HPDE6-E6E7 (cell line): ENCODE measurements at regions not wholly inside any gene's neighbourhood (a gene's known extent, or its start where the extent isn't known, plus 50 kb on each side); places are given as distances from the start of the nearest gene placed in this dataset.

ENCODE experiments used
- DNase-seq: peaks from one replicate; pipeline ENCODE4 v3.0.0; 2011; ENCODE audit warnings: missing footprints; ENCODE audit errors: extremely low spot score

DNA sequence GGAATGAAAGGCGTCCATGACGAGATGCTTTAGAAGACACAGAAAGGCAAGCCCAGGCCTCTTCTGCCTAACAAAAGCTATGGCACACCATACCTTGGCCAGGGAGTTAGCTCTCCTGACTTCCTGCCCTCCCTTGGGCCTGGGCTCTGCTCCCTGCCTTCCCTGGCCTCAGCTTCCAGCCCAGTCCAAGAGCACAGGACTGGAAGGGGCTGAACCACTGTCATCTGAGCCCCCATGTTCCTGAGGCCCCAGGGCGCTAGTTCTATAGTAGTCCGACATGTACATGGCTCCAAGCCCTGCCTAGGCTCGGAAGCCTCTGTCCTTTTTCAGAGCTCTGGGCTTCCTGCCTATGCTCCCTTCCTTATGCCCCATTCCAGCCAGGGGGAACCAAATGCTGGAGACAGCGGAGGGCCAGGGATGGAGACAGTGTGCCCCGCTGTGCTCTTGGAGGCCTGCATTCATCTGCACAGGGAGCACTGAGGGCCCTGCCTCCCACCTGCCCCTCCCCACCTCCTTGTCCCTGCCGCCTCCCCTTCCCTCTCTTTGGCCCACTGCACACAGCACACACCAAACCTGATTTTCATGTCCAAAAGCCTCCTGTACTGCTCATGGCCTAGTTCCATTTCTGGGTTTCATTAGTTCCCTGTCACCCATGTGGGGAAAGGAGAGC lies 240.1 kb downstream of the RHOU start:
- DNase-seq = no peak

DNA sequence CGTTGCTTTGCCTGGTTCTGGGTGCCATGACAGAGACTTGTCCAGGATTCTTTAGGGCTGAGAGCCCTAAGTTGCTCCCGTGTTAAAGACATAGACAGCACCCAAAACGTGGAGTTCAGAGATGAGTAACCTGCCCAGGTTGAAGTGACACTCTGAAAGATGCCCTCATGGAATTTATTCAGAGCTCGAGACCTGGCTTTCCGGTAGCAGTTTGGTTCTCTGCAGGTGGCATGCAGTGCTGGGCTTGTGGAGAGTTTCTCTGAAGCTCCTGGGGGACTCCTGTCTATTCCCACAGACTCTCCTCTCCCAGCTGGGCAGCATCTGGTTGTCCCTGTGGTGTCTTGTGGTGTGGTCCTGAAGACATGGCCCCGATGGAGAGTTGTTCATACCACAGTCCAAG lies 241.0 kb downstream of the RHOU start:
- no peak for DNase-seq

DNA sequence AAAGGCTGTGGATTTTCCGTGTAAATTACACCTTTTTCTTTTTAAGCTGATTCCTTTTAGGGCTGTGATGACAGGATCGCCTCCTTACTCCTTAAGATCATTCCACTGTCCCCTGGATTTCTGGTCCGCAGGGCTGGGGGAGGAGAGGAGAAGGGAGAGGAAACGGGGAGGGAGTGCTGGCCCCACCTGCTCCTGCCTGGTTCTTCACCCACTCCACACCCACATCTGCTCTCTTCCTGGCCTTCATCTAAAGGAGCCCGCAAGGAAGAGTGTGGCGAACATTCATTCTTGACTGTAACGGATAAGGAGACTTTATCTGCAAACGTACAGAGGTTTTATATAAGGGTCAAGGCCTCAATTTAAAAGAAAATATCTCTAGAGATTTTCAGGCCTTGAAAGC lies 242.0 kb downstream of the RHOU start:
- DNase-seq = no peak

DNA sequence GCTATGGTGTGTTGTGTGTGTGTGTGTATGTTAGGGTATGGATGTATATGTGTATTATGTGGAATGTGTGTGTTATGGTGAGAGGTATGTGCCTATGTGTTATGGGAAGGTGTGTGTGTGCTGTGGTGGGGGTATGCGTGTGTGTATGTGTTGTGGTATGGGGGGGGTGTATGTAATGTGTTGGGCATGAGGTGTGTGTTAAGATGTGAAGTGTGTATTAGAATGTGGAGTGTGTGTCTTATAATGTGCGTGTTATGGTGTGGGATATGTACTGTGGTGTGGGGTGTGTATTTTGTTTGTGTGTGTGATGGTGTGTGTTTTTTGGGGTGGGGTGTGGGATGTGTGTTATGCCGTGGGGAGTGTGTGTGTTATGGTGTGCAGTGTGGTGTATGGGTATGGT lies 242.5 kb downstream of the RHOU start:
- no peak for DNase-seq

DNA sequence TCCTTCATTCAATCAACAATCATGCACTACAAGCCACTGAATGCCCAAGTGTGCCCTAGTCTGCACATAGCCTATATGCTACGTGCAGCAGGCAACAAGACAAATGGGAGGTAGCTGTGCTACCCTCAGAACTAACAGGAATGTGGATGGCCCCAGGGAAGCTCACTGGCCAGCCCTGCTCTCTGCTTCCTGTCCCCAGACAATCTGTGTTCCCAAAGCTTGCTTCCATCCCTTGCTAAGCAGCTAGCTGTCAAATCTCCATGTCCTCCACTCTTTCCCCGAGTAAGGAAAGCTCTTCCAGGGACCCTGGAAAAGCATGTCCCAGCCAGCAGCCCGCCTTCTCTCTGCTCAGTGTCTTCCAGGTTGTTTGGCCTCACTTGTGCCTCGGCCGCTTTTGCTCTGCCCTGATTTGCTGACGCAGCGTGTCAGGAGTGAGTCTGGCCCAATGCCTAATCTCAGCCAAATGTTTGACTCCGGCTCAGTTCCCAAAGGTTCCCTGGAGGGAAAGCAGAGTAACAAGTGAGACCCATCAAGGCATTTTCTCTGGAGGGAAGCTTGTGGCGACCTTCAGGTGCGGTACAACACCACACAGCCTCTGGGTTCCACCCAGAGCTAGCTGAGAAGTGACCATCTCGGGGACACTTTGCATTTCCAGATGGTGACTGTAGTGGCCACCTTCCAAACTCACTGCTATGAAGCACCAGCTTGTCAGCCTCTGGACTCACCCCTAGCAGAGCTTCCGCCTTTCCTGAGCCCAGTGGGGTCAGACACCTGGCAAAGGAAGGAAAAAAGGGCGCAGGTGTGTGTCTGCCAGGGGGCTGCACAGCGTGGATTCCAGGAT lies 243.4 kb downstream of the RHOU start:
- no peak for DNase-seq

DNA sequence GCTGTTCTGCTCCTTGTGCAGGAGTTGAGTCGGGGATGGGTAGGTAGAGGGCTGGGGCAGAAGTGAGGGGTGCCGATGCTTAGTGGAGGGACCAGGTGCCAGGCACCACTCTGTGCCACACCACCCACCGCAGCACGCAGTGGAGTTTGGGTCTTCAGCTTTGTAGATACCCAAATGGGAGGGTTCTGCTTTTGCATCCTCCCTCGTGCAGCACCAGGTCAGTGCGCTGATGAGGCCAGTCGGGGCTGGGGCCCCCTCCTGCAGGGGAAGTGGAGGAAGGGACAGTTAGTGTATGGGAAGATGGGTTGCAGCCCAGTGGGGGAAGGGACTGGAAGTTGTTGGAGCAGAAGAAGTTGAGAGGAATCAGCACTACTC lies 244.0 kb downstream of the RHOU start:
- no peak for DNase-seq

DNA sequence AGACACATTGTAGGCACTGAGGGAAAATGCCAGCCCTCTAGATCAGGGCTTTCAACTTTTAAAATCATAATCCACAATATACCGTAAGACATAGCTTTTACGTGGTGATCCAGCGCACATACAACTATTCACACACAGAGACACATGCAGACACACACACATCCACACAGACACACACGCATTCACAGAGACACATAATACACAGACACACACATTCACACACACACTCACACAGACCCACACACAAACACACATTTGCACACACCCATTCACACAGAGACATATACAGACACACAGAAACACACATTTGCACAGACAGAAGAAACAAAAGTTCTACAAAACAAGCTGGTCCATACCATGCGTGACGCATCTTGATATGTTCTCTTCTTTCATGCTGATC lies 244.5 kb downstream of the RHOU start:
- no peak for DNase-seq

DNA sequence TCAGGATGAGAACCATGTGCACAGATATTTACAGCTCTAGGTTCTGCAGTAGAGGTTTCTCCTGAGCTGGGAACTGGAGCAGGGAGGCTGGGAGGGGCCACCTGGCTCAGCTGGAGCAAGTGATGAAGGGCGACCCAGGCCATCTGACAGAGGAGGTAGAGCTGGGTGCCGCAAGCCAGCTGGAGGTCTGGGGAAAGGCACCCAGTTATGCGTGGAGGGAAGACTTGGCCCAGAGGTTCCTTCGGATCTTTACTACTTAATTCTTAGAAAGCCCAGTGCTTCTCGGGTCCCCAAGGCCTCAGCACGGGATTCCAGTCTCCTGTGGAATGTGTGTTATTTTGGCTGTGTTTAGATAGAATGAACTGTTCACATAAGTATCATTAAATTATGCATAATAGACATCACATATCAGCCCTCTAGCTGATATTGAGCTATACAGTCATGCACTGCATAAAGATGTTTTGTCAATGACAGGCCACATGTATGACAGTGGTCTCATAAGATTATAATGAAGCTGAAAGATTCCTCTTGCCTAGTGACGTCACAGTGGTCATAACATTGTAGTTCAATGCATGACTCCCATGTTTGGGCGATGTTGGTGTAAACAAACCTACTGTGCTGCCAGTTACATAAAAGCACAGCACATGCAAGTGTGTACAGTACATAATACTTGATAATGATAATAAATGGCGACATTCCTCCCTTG lies 245.1 kb downstream of the RHOU start:
- DNase-seq = no peak

DNA sequence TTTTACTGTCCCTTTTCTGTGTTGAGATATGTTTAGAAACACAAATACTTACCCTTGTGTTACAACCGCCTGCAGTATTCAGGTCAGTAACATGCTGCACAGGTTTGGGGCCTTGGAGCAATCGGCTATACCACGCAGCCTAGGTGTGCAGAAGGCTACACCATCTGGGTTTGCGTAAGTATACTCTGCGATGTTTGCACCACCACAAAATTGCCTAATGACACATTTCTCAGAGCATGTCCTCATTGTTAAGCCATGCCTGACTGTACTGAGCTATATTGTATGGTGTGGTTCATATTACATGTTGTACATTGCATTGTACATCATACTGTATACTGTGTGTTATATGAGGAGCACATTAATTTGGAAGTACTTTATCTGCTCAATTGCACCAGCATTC lies 247.4 kb downstream of the RHOU start:
- no peak for DNase-seq

DNA sequence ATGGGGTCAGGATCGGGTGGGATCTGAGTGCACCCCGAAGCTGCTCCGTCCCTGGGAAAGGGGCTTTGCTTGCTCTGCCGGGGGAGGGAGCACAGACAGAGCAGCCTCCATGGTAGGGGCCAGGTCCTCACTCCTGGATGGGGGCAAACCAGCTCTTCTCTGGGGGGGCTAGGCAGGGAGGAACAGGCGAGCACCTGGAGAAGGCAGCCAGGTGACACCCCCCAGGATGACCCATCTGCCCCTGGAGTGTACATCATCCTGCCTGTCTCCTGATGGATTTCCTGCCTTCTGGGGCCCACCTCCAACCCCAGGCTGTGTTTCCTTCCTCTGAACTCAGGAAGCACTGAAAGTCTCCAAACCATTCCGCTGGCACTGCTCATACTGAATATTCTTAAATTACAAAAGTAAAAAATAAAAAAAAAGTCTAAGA lies 248.0 kb downstream of the RHOU start:
- DNase-seq = no peak

DNA sequence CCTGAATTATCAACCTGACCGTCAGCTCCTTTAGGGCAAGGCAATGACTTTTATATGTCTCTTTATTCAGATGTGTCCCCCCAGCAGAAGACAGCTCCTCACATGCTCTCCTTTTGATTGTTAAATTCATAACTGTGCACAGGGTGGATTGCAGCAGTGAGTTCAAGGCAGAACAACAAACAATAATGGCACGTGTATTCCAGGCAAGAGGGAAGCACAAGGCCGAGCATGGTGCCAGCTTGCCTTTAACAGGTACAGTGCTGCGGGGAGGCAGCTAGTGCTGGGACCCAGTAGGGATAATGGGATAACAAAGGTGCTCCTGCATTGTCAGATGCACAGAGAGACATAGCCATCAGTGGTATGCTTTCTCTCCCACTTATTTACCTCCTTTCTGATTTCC lies 248.4 kb downstream of the RHOU start:
- no peak for DNase-seq

DNA sequence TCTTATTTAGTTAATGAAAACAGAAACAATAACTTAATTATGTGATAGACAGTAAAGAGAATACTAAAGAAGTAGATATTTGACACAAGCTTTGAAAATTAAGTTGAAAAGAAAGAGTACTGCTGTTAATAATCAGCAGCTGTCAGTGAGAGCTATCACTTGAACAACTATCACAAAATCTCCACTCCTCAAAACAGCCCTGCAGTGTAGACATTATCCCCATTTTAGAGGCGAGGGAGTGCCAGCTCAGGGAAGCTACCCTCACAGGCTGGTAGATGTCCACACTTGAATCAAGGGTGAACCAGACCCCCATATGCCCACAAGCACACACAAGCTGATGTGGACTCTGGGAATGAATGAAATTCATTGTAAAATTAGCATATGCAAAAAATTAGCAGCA lies 248.8 kb downstream of the RHOU start:
- DNase-seq = no peak

DNA sequence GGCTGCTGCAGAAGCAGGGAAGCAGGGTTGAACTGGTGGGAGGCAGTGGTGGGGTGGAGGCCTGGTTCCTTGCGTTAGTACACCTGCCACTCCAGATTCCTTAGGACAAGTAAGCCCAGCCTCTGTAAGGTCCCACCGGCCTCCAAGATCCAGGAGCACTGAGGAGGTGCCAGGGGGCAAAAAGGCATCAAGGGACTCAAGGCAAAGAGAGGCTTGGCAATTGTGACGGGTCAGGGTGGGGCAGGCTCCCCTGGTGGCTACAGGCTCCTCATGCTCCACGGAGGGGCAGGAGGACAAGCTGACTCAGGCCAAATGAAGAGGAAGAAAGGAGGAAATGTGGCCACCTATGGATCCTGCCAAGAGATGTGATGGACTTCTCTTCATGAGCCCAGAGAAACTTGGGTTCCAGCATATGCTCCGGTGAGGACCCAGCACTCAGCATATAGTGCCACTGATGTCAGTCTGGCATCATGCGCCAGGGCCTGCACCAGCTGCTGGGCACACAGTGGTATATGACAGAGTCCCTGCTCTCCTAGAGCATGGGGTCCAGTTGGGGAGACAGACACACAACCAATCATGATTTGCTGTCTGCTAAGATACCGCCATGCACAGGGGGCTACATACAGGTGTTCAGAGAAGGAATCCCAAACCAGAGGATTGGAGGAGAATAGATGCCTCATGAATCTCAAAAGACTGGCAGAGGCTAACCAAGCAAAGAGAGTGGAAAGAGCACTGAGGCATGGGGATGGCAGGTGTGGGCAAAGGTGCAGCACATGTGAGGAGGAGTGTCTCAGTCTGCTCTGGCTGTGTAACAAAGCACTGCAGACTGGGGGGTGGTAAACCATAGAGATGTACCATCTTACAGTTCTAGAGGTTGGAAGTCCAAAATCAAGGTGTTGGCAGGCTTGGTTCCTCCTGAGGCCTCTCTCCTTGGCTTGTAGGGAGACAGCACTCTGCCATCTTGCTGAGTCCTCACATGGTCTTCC lies 249.7 kb downstream of the RHOU start:
- no peak for DNase-seq

DNA sequence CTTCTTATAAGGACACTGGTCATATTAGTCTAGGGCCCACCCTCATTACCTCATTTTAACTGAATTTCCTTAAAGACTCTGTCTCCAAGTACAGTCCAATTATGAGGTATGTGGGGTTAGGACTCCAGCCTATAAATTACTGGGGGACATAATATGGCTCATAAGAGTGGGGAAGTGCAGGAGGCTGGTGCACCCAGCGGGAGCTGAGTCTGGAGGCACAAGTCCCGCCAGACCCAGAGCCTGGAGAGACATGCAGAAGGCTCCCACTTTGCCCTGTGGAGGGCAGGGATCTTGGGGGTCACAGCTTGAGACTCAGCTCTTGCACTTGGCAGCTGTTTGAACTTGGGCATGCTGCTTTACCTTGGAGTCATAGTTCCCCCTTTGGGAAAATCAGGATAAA lies 250.4 kb downstream of the RHOU start:
- DNase-seq = no peak

DNA sequence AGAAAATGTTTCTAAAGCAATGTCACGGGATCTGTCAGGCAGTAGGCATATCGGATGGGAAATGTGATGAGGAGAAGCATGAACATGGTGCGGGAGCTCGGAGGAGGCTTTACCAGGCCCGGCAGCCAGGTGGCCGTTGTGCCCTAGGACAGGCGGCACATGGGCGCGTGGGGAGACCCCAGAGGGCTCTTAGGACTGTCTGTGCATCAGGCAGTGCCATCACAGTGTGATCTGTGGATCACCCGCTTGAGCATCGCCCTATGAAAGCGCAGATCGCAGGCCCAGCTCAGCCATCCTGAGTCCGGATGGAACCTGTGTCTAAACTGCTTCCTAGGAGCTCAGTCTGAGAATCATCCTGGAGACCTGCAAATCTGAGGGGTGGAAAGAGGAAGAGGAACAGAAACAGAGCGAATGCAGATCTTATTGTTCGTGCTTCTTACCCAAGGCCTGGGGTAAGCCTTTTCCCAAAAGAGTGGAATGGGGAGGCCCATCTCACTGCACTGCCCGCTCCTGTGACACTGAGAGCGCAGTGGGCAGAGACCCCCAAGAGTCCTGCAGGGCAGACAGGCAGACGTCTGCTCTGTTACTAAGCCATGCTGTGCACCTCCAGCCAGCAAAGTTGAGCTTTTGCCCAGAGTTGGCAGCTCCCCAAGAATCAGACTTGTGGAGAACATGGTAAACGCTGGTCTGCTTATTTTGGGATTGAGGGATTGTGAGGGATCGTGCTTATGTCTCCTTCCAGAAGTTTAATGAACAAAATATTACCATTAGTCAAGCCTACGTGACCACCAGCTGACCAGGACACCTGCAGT lies 251.0 kb downstream of the RHOU start:
- no peak for DNase-seq

DNA sequence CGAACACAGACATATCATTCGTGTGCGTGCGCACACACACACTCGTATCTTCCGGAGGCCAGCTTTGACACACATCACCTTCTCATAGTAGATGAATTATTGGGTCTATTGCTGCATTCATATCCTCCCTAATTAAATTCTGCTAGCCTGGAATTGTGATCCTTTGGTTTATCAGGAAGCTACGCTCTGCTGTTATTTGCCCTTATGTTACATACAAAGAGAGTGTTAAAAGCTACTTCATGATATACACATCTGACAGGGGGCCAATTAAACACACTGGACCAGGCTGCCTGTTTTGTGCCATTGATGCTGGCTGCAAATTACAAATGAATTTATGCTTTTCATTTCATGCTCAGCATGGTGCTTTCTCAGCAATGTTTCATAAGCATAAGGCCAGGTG lies 252.0 kb downstream of the RHOU start:
- DNase-seq = no peak

DNA sequence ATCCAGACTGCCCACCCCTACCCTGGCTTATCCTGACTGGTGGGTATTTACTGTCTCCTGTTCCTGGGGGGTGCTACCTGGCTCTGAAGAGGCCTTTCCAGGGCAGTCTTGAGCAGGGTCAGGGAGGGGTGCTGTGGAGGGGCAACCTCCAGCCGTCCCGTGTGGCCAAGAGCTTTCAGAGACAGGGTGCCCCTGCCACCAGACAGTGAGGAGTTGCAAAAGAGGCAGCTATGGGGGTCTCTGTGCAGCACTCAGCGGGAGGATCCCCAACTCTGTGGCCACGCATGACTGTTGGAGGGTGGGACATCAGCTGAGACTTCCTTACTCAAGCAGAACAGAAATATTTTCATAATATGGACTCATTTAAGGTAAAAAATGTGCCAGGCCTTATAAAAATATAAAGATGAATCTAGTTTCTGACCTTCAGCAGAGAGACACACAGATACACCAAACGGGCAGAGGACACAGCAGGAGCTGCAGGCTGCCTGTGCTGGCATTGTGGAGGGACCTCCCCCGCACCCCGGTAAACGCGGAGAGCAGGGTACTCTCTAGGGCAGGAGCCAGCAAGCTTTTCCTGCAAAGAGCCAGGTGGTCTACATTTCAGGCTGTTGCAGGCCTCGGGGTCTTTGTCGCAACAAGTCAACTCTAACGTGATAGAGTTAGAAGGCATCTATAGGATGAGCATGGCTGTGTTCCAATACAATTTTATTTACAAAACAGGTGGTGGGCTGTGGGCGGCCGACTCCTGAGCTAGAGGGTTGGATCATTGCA lies 252.6 kb downstream of the RHOU start:
- no peak for DNase-seq

DNA sequence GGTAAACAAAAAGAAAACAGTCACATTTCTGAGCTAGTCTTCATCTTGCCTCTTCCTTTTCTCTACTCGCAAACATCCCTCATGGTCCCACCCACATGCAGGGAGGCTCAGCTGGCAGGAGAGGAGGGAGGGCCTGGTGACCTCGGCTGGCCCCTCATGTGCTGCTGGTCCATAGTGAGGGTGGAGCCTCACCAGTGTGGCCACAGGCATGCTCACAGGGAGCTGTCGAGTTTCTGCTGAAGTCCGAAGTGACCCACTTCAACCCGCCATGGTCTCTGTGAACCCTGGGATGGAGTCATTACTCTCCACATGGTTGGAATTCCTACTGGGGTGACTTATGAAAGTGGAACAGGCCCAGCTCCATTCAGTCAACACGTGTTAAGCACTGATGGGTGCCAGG lies 253.4 kb downstream of the RHOU start:
- DNase-seq = no peak

DNA sequence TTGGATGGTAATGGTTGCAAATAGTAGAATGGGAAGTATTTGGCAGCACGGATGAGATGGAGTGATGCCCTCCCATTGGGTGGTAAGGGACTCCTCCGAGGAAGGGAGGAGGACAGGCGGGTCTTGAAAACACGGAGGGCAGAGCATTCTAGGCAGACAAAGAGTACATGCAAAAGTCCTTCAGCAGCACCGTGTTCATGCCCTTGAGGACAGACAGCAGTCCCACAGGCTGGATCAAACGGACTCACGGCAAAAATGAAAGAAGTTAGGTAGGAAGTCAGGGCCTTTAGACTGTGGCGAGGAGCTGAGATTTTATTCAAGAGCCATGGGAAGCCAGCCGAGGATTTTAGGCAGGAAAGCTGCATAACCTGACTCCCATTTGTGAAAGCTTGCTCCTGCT lies 253.9 kb downstream of the RHOU start:
- DNase-seq = no peak

DNA sequence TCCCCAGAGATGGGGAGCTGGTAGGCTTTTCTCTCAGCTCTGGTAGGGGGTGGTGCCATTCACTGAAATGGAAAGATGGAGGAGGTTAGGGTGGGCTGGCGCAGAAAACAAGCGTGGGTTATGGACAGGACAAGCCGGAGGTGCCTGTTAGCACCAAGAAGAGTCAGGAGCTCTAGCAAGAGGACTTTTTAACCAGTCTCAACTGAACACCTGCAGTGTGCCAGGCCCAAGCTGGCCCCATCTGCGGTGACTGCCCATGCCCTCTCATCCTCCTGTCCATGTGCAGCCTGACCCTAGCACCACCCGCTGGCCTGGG lies 254.4 kb downstream of the RHOU start:
- DNase-seq = no peak
